ENCODE measurements at regions not wholly inside any gene's neighbourhood (a gene's known extent, or its start where the extent isn't known, plus 50 kb on each side); places are given as distances from the start of the nearest gene placed in this dataset.

DNA sequence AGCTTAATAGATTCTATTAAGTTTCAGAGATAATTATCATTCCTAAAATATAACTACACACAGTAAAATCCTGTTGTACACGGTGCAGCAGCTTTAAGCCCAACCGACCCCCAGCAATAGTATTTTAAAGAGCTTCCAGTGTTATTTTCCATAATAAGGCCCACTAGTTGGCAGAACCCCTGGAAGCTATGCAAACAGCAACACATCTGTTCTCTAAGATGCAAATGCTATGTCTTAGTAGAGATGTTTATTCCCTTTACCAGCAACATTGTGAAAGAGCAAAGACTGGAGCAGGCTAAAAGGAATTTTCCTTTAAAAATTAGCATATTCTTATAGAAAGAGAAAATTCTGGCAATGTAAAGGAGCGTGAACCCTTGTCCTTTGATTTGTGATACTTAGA, 819.7 kb upstream of the ALCAM start:
- H3K27ac ChIP-seq (ENCODE audit: low read depth in 2 of 2, low read length in 2 of 2) = no peak overlapping the region
- no peaks in the 10 kb centered on the region for H3K4me1 ChIP-seq (ENCODE audit: control insufficient read depth in 2 of 3, insufficient read depth in 2 of 3, low read depth in 1 of 3, low read length in 3 of 3)
- intact Hi-C loops (cut with DNase I) = no loop called here
- no peak overlapping the region for H3K9ac ChIP-seq (ENCODE audit: low read length in 3 of 3)
- no peaks in the 10 kb centered on the region for H3K9me3 ChIP-seq (ENCODE audit: control insufficient read depth in 2 of 3, insufficient read depth in 1 of 3, low read length in 3 of 3)
- H3K36me3 ChIP-seq (ENCODE audit: control insufficient read depth in 2 of 3, insufficient read depth in 3 of 3, low read length in 3 of 3) = no peaks in the 10 kb centered on the region
- no peaks in the 10 kb centered on the region for H3K27me3 ChIP-seq (ENCODE audit: control insufficient read depth, insufficient read depth, low read length)
- no peak overlapping the region for H3K4me3 ChIP-seq (ENCODE audit: low read length in 3 of 3)
- TF ChIP-seq, protein P1, sequence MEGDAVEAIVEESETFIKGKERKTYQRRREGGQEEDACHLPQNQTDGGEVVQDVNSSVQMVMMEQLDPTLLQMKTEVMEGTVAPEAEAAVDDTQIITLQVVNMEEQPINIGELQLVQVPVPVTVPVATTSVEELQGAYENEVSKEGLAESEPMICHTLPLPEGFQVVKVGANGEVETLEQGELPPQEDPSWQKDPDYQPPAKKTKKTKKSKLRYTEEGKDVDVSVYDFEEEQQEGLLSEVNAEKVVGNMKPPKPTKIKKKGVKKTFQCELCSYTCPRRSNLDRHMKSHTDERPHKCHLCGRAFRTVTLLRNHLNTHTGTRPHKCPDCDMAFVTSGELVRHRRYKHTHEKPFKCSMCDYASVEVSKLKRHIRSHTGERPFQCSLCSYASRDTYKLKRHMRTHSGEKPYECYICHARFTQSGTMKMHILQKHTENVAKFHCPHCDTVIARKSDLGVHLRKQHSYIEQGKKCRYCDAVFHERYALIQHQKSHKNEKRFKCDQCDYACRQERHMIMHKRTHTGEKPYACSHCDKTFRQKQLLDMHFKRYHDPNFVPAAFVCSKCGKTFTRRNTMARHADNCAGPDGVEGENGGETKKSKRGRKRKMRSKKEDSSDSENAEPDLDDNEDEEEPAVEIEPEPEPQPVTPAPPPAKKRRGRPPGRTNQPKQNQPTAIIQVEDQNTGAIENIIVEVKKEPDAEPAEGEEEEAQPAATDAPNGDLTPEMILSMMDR (IDR thresholded peaks at IDR 0.05; ENCODE audit: borderline replicate concordance, extremely low read depth, insufficient read depth) = no peak
- DNase-seq = no peak
- no peak for FAIRE-seq

DNA sequence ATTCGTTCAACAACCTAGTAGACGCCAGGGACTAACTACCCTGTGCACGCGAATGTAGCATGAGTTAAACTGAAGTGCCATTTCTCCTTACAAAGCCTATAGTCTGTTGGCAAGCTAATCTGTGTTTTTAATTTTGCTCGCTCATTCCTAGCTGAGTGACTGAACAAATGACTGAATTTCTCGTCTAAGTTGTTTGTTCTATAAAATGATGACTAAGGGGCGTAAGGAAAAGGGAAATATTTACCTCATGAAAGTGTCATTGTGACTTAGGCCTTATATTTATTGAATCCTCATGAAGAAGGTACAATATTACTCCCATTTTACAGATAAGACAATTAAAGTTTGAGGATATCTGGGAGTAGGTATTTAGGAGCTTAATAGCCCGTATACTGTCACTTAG, 818.3 kb upstream of the ALCAM start:
- H3K27ac ChIP-seq (ENCODE audit: low read depth in 2 of 2, low read length in 2 of 2) = no peak overlapping the region
- TF ChIP-seq, protein P1 (IDR thresholded peaks at IDR 0.05; ENCODE audit: borderline replicate concordance, extremely low read depth, insufficient read depth) = no peak
- intact Hi-C loops (cut with DNase I) = no loop called here
- H3K36me3 ChIP-seq (ENCODE audit: control insufficient read depth in 2 of 3, insufficient read depth in 3 of 3, low read length in 3 of 3) = no peaks in the 10 kb centered on the region
- H3K27me3 ChIP-seq (ENCODE audit: control insufficient read depth, insufficient read depth, low read length) = no peaks in the 10 kb centered on the region
- no peaks in the 10 kb centered on the region for H3K4me1 ChIP-seq (ENCODE audit: control insufficient read depth in 2 of 3, insufficient read depth in 2 of 3, low read depth in 1 of 3, low read length in 3 of 3)
- H3K9me3 ChIP-seq (ENCODE audit: control insufficient read depth in 2 of 3, insufficient read depth in 1 of 3, low read length in 3 of 3) = no peaks in the 10 kb centered on the region
- no peak for FAIRE-seq
- no peak overlapping the region for H3K9ac ChIP-seq (ENCODE audit: low read length in 3 of 3)
- DNase-seq = no peak
- no peak overlapping the region for H3K4me3 ChIP-seq (ENCODE audit: low read length in 3 of 3)

DNA sequence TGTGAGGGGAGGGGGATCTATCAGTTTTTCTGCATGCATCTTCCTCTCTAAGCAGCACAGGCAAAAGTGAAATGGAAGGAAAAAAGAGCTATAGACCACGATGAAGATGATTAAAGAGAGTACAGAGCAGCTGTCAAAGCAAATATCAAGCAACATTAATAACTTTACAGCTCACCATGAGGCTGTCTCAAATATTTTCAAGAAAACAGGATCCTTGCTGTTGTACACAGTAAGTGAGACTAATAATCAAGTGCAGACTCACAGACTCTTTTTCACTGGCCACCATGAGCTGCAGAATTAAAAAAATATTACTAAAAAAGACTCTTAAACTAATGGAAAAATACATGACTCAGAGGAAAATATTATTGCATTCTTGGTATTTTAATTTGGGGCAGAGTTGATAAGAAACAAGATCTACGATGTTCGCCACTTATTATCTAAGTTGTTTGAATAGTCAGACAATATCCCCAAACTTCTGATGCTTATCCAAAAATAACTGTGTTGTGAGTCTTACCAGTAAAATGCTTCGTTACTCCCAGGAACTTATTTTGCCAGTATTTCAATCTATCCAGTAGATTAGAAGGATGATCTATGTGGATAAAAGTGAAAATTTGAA, 817.5 kb upstream of the ALCAM start:
- H3K4me3 ChIP-seq (ENCODE audit: low read length in 3 of 3) = no peak overlapping the region
- intact Hi-C loops (cut with DNase I) = no loop called here

More for the DNA sequence above, 817.5 kb upstream of the ALCAM start:
- no peaks in the 10 kb centered on the region for H3K36me3 ChIP-seq (ENCODE audit: control insufficient read depth in 2 of 3, insufficient read depth in 3 of 3, low read length in 3 of 3)
- no peaks in the 10 kb centered on the region for H3K27me3 ChIP-seq (ENCODE audit: control insufficient read depth, insufficient read depth, low read length)
- FAIRE-seq (no peak), DNase-seq (no peak)
- no peak overlapping the region for H3K27ac ChIP-seq (ENCODE audit: low read depth in 2 of 2, low read length in 2 of 2)
- no peak overlapping the region for H3K9ac ChIP-seq (ENCODE audit: low read length in 3 of 3)
- no peaks in the 10 kb centered on the region for H3K4me1 ChIP-seq (ENCODE audit: control insufficient read depth in 2 of 3, insufficient read depth in 2 of 3, low read depth in 1 of 3, low read length in 3 of 3)
- TF ChIP-seq, protein P1 (IDR thresholded peaks at IDR 0.05; ENCODE audit: borderline replicate concordance, extremely low read depth, insufficient read depth) = no peak
- H3K9me3 ChIP-seq (ENCODE audit: control insufficient read depth in 2 of 3, insufficient read depth in 1 of 3, low read length in 3 of 3) = no peaks in the 10 kb centered on the region
